ENCODE measurements at regions not wholly inside any gene's neighbourhood (a gene's known extent, or its start where the extent isn't known, plus 50 kb on each side); places are given as distances from the start of the nearest gene placed in this dataset.

DNA sequence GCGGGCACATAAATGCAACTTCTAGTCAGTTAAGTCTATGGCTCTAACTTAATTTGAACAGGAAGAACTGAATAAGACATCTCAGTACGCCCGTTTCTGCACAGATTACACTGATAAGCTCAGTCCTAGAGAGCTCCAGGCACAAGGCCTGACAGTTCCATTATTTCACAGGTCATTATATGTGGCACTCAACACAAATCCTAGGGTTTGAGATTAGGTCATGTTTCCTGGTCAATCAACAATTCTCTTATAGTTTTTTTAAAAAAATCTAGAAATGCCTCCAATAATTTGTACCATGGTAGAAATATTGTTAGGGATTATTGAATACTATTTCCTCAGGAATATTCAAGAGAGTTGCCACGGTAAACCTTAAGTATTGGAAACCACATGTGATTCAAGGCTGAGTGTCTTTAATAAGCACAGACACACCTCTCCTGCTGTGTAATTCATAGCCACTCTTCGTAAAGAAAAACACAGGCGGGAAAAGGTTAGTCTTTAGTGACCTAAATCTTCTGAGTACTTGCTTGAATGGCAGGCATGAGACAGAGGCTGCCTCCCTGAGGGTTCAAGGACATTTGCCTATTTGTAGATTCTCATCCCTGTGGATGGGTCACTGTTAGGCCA lies 342.9 kb upstream of the ADGRL3 start:
- ChIA-PET CTCF (no interaction called here), RAD21 (ENCODE audit: unreplicated experiment) (no interaction called here), POLR2A (no interaction called here), SMC1A (ENCODE audit: uncharacterized antibody, unreplicated experiment) (no interaction called here)
- no peak overlapping the region for H3K27ac ChIP-seq (ENCODE audit: control insufficient read depth, insufficient read depth)
- no peak overlapping the region for H2AFZ ChIP-seq (ENCODE audit: control insufficient read depth, low read depth, low read length)
- 18% methylated on average over 6 of the region's 6 CpGs for WGBS (ENCODE audit: insufficient coverage, insufficient replicate concordance, low lambda C conversion rate, missing lambda C conversion rate)
- no TSS peak for BruUV-seq (replicated peaks)
- H3K9ac ChIP-seq (ENCODE audit: control insufficient read depth, insufficient read depth, low read length): no peak overlapping the region
- no peaks in the 10 kb centered on the region for H3K36me3 ChIP-seq (ENCODE audit: control insufficient read depth in 2 of 2, insufficient read depth in 2 of 2, low read length in 1 of 2)
- H3K4me2 ChIP-seq (ENCODE audit: control insufficient read depth, insufficient read depth): no peak overlapping the region
- intact Hi-C loops (cut with micrococcal nuclease; ENCODE audit: unreplicated experiment): no loop called here
- no peaks in the 10 kb centered on the region for H3K27me3 ChIP-seq (replicated peaks in 1 of 2; ENCODE audit: control insufficient read depth in 2 of 2, insufficient read depth in 2 of 2, low read length in 1 of 2)
- ATAC-seq: no peak
- no peak for FAIRE-seq
- in situ Hi-C loops (cut with MboI): no loop called here
- no peak for DNase-seq (ENCODE audit: low read depth, low spot score)
- no peaks in the 10 kb centered on the region for H3K4me1 ChIP-seq (ENCODE audit: control insufficient read depth, insufficient read depth, low read length)
- H4K20me1 ChIP-seq (ENCODE audit: control insufficient read depth, insufficient read depth): no peaks in the 10 kb centered on the region
- no peak for TF ChIP-seq TBL1XR1 (IDR thresholded peaks at IDR 0.05; ENCODE audit: low read depth, low read length)
- no peak for TF ChIP-seq SREBF1 (IDR thresholded peaks at IDR 0.05; ENCODE audit: low read length)
- TF ChIP-seq, protein P1, sequence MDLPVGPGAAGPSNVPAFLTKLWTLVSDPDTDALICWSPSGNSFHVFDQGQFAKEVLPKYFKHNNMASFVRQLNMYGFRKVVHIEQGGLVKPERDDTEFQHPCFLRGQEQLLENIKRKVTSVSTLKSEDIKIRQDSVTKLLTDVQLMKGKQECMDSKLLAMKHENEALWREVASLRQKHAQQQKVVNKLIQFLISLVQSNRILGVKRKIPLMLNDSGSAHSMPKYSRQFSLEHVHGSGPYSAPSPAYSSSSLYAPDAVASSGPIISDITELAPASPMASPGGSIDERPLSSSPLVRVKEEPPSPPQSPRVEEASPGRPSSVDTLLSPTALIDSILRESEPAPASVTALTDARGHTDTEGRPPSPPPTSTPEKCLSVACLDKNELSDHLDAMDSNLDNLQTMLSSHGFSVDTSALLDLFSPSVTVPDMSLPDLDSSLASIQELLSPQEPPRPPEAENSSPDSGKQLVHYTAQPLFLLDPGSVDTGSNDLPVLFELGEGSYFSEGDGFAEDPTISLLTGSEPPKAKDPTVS (IDR thresholded peaks at IDR 0.05; ENCODE audit: low read depth, low read length): no peak
- no peak overlapping the region for H3K4me3 ChIP-seq
- no peaks in the 10 kb centered on the region for H3K9me3 ChIP-seq (replicated peaks; ENCODE audit: control insufficient read depth, insufficient read depth, low read length)
- H3K79me2 ChIP-seq (ENCODE audit: control insufficient read depth, insufficient read depth, low read length): no peaks in the 10 kb centered on the region

DNA sequence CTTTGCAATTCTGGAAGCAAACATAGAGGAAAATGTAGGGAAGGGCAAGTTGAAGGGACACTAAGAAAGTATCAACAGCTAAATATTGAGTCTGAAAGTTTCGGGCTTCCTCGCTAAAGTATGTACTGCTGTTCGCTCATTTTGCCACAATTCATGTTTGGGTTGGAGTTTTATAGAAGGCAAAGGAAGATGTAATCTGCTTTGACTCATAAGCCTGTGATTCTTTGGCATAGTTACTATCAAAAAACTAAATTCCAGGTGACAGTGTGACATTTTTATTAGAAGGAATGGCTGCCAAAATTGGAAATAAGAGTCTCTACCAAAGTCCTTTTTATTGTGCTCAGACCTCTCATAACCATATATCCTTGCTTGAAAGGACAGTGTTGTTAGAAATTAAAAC lies 336.7 kb upstream of the ADGRL3 start:
- H3K4me1 ChIP-seq (ENCODE audit: control insufficient read depth, insufficient read depth, low read length): no peaks in the 10 kb centered on the region
- no peaks in the 10 kb centered on the region for H3K36me3 ChIP-seq (ENCODE audit: control insufficient read depth in 2 of 2, insufficient read depth in 2 of 2, low read length in 1 of 2)
- no peak for FAIRE-seq
- H3K27me3 ChIP-seq (replicated peaks in 1 of 2; ENCODE audit: control insufficient read depth in 2 of 2, insufficient read depth in 2 of 2, low read length in 1 of 2): no peaks in the 10 kb centered on the region
- TF ChIP-seq MTA2 (IDR thresholded peaks at IDR 0.05; ENCODE audit: low read depth) (no peak), NR2F1 (conservative IDR thresholded peaks at IDR 0.05) (no peak), RB1 (IDR thresholded peaks at IDR 0.05; ENCODE audit: borderline replicate concordance) (no peak), NR2C2 (IDR thresholded peaks at IDR 0.05; ENCODE audit: borderline replicate concordance, control insufficient read depth, insufficient read length, low read depth) (no peak), SRF (IDR thresholded peaks at IDR 0.05; ENCODE audit: low read depth in 2 of 2, low read length in 2 of 2) (no peak), JUNB (IDR thresholded peaks at IDR 0.05) (no peak), HDGF (IDR thresholded peaks at IDR 0.05) (no peak), ETV6 (conservative IDR thresholded peaks at IDR 0.05 in 1 of 2, IDR thresholded peaks at IDR 0.05 in 1 of 2; ENCODE audit: borderline replicate concordance in 1 of 2, low read depth in 1 of 2) (no peak), STAT1 (conservative IDR thresholded peaks at IDR 0.05) (no peak)
- TF ChIP-seq, protein P2, sequence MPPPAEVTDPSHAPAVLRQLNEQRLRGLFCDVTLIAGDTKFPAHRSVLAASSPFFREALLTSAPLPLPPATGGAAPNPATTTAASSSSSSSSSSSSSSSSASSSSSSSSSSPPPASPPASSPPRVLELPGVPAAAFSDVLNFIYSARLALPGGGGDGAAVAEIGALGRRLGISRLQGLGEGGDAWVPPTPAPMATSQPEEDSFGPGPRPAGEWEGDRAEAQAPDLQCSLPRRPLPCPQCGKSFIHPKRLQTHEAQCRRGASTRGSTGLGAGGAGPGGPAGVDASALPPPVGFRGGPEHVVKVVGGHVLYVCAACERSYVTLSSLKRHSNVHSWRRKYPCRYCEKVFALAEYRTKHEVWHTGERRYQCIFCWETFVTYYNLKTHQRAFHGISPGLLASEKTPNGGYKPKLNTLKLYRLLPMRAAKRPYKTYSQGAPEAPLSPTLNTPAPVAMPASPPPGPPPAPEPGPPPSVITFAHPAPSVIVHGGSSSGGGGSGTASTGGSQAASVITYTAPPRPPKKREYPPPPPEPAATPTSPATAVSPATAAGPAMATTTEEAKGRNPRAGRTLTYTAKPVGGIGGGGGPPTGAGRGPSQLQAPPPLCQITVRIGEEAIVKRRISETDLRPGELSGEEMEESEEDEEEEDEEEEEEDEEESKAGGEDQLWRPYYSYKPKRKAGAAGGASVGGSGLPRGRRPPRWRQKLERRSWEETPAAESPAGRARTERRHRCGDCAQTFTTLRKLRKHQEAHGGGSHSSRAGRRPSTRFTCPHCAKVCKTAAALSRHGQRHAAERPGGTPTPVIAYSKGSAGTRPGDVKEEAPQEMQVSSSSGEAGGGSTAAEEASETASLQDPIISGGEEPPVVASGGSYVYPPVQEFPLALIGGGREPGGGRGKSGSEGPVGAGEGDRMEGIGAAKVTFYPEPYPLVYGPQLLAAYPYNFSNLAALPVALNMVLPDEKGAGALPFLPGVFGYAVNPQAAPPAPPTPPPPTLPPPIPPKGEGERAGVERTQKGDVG (CRISPR knock-in tag; IDR thresholded peaks at IDR 0.05): no peak
- WGBS (ENCODE audit: insufficient coverage, insufficient replicate concordance, low lambda C conversion rate, missing lambda C conversion rate): 53% methylated on average over 3 of the region's 3 CpGs
- no peak overlapping the region for H3K27ac ChIP-seq (ENCODE audit: control insufficient read depth, insufficient read depth)
- ATAC-seq: no peak
- ChIA-PET CTCF (no interaction called here), RAD21 (ENCODE audit: unreplicated experiment) (no interaction called here), POLR2A (no interaction called here), SMC1A (ENCODE audit: uncharacterized antibody, unreplicated experiment) (no interaction called here)
- H3K4me2 ChIP-seq (ENCODE audit: control insufficient read depth, insufficient read depth): no peak overlapping the region
- intact Hi-C loops (cut with micrococcal nuclease; ENCODE audit: unreplicated experiment): no loop called here
- no peak overlapping the region for H3K9ac ChIP-seq (ENCODE audit: control insufficient read depth, insufficient read depth, low read length)
- no peak for DNase-seq (ENCODE audit: low read depth, low spot score)
- BruUV-seq (replicated peaks): no TSS peak
- no peaks in the 10 kb centered on the region for H3K9me3 ChIP-seq (replicated peaks; ENCODE audit: control insufficient read depth, insufficient read depth, low read length)
- no peak overlapping the region for H3K4me3 ChIP-seq
- no peaks in the 10 kb centered on the region for H3K79me2 ChIP-seq (ENCODE audit: control insufficient read depth, insufficient read depth, low read length)
- no peak overlapping the region for H2AFZ ChIP-seq (ENCODE audit: control insufficient read depth, low read depth, low read length)
- in situ Hi-C loops (cut with MboI): no loop called here
- H4K20me1 ChIP-seq (ENCODE audit: control insufficient read depth, insufficient read depth): no peaks in the 10 kb centered on the region

All from GM12878 (cell line).